BJ (cell line): ENCODE measurements at regions not wholly inside any gene's neighbourhood (a gene's known extent, or its start where the extent isn't known, plus 50 kb on each side); places are given as distances from the start of the nearest gene placed in this dataset.

Experiments
- CTCF ChIA-PET: fragments of 350-600 bp; formaldehyde crosslinking; extraction: SDS; loops from one replicate; lab custom pipeline; 2021; ENCODE audit warnings: antibody characterized with exemption, inconsistent platforms; lab: Yijun Ruan, JAX
- POLR2A ChIA-PET: fragments of 300-600 bp; sonication (Branson Sonifier 250); formaldehyde crosslinking; extraction: SDS; loops from one replicate; lab custom pipeline; 2021; ENCODE audit warnings: antibody characterized with exemption; lab: Charles Lee
- DNase-seq: peaks from one replicate; pipeline ENCODE4 v3.0.0-alpha.2; 2011; ENCODE audit warnings: low read depth
- H3K27me3 ChIP-seq: 2 replicates; pipeline ENCODE4 v1.6.0; 2011; ENCODE audit warnings: low read length; ENCODE audit not compliant: control insufficient read depth, insufficient read depth
- H3K36me3 ChIP-seq: 2 replicates; pipeline ENCODE4 v1.5.1; 2011; ENCODE audit warnings: low read length; ENCODE audit not compliant: control insufficient read depth, insufficient read depth
- H3K4me3 ChIP-seq: 2 replicates; pipeline ENCODE4 v1.5.1; 2011; ENCODE audit warnings: low read depth, mild to moderate bottlenecking, control low read depth, low read length
- TF ChIP-seq, protein P1 (sequence below): IDR thresholded peaks from 2 replicates; pipeline ENCODE4 v1.5.1; 2011; ENCODE audit warnings: low read depth, mild to moderate bottlenecking, control low read depth, inconsistent platforms, low read length, moderate library complexity; ENCODE audit not compliant: insufficient read depth

DNA sequence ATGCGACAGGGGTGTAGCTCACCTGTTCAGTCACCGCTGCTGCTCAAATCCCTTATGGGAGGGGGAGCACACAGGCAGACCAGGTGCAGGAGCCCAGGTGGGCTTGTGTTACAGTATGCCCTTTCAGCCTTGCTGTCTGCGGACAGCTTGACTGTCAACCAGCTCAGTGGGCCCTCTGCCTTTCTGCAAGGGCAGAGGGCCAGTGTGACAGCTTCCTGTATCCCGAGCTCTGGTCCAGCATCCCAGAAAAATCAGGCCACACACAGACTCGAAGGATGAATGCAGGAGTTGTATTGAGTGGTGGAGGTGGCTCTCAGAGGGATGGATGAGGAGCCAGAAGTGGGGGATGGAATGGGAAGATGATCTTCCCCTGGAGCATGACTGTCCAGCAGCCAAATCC, 172.2 kb downstream of the C5orf15 start:
- ChIA-PET POLR2A (no interaction called here), CTCF (no interaction called here)
- TF ChIP-seq, protein P1, sequence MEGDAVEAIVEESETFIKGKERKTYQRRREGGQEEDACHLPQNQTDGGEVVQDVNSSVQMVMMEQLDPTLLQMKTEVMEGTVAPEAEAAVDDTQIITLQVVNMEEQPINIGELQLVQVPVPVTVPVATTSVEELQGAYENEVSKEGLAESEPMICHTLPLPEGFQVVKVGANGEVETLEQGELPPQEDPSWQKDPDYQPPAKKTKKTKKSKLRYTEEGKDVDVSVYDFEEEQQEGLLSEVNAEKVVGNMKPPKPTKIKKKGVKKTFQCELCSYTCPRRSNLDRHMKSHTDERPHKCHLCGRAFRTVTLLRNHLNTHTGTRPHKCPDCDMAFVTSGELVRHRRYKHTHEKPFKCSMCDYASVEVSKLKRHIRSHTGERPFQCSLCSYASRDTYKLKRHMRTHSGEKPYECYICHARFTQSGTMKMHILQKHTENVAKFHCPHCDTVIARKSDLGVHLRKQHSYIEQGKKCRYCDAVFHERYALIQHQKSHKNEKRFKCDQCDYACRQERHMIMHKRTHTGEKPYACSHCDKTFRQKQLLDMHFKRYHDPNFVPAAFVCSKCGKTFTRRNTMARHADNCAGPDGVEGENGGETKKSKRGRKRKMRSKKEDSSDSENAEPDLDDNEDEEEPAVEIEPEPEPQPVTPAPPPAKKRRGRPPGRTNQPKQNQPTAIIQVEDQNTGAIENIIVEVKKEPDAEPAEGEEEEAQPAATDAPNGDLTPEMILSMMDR: no peak
- Histone ChIP-seq H3K27me3 (0 out of 2 replicates have a peak, but pooled peaks cover 2% of the 10 kb centered on the region), H3K36me3 (no peaks in the 10 kb centered on the region), H3K4me3 (no peak overlapping the region)
- DNase-seq: no peak

GRCh38 chr5:133794771-133795415, 173.5 kb downstream of the C5orf15 start:
- POLR2A ChIA-PET: no interaction called here
- H3K4me3 ChIP-seq: no peak overlapping the region
- TF ChIP-seq, protein P1: no peak
- 0 out of 2 replicates have a peak, but pooled peaks cover 2% of the 10 kb centered on the region for H3K27me3 ChIP-seq
- CTCF ChIA-PET: interaction anchor here (0.9 to 1.5 kb wide), 2 partner anchors 11 to 39 kb away, joined by 3 read pairs; no protein-coding TSS in a partner anchor
- no peak for DNase-seq
- no peaks in the 10 kb centered on the region for H3K36me3 ChIP-seq

DNA sequence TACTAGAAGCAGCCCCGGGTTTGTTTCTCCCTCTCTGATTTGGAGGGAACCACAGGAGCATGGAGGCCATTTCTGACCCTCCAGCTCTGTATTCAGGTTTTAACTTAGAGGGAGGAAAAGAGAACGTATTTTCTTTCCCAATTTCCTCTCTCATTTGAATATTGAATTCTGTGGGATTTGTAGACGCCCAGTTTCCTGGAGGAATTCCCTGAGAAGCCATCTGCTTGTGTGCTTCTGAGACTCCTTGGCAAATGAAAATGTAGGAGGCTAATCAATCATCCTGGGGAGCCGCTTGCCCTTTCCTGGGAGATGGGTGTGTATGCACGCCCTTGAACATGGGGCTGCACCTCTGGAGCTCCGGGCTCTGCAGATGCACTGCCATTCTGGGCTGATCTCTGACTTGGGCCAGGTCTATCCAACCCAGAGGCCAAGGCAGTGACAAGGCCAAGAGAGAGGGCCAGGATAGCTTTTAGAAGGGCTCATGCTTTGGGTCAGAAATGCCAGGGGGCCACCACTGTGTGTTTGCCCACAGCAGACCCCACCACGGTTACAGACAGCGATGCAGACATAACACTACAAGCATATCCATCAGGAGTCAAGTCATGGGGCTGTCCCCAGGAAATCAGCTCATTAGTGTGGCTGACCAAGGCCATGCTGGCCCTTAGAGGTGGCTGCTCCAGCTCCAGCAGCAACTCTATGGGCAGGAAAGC, 174.5 kb downstream of the C5orf15 start:
- H3K36me3 ChIP-seq: no peaks in the 10 kb centered on the region
- no peak overlapping the region for H3K4me3 ChIP-seq
- TF ChIP-seq, protein P1: no peak
- 0 out of 2 replicates have a peak, but pooled peaks cover 2% of the 10 kb centered on the region for H3K27me3 ChIP-seq
- ChIA-PET POLR2A (no interaction called here), CTCF (interaction anchor here (1.5 kb wide), 1 partner anchor 38 kb away, joined by 3 read pairs; no protein-coding TSS in a partner anchor)
- no peak for DNase-seq

DNA sequence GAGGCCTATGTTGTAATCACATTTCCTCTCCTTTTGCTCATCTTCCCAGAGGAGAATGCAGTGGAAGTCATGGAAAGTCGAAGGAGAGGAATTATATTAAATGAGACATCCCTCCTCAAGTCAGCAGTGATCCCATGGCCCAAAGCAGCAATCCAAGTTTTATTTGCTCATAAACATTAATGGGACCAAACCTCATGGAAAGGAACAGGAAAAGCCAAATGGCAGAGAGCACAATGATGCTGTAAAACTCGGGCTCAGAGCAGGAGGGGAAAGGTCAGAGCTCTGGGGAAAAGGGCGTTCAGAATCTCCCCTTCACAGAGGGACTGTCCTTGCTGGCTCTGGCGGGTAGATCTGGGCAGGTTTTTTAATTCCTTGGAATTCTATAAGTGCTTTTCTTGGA, 175.8 kb downstream of the C5orf15 start:
- 0 out of 2 replicates have a peak, but pooled peaks cover 2% of the 10 kb centered on the region for H3K27me3 ChIP-seq
- H3K4me3 ChIP-seq: no peak overlapping the region
- TF ChIP-seq, protein P1: no peak
- DNase-seq: no peak
- ChIA-PET CTCF (no interaction called here), POLR2A (no interaction called here)
- no peaks in the 10 kb centered on the region for H3K36me3 ChIP-seq

DNA sequence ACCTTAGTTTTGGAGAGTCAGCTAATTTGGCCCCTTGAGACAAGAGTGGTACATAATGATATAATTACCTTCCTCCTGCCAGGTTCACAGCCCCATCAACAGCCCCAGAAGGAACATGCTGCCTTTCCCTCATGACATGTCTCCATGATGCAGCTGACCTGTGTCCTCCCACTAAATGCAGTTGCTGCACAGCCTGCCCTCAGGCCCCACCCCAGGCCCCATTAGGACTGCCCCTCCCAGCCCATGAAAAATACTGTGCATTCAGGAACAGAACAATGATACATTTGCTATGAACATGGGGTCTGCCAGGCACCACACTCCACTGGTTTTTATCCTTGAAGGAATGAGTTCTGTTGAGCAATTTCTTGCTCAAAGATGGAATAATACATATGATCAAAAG, 176.4 kb downstream of the C5orf15 start:
- ChIA-PET CTCF (no interaction called here), POLR2A (no interaction called here)
- TF ChIP-seq, protein P1: no peak
- Histone ChIP-seq H3K36me3 (no peaks in the 10 kb centered on the region), H3K27me3 (0 out of 2 replicates have a peak, but pooled peaks cover 2% of the 10 kb centered on the region), H3K4me3 (no peak overlapping the region)
- no peak for DNase-seq
